Neural cell (in vitro differentiated cells): ENCODE measurements at regions not wholly inside any gene's neighbourhood (a gene's known extent, or its start where the extent isn't known, plus 50 kb on each side); places are given as distances from the start of the nearest gene placed in this dataset.

Source experiments
- H2AFZ ChIP-seq: fragments of 200-600, 300-800 bp; sonication (generic), shearing (Covaris generic); 2 replicates; pipeline ENCODE4 v1.6.0; 2014; ENCODE audit warnings: low read depth, mild to moderate bottlenecking, antibody characterized with exemption, low read length, moderate library complexity
- H3F3A ChIP-seq: fragments of 200-600 bp; shearing (Covaris generic); 2 replicates; pipeline ENCODE4 v1.6.1; 2016; ENCODE audit warnings: mild to moderate bottlenecking, moderate library complexity, mixed read lengths, antibody characterized with exemption, low read length; ENCODE audit not compliant: insufficient read depth, poor library complexity, severe bottlenecking
- H3K27ac ChIP-seq: fragments of 200-600, 300-800 bp; sonication (generic), shearing (Covaris generic); 2 replicates; pipeline ENCODE4 v1.5.1; 2014; ENCODE audit warnings: mild to moderate bottlenecking, low read length, moderate library complexity
- H3K27me3 ChIP-seq: fragments of 300-800, 200-600 bp; sonication (generic), shearing (Covaris generic); 2 replicates; pipeline ENCODE4 v1.6.0; 2014; ENCODE audit warnings: mild to moderate bottlenecking, low read depth, low read length, moderate library complexity; ENCODE audit not compliant: insufficient read depth
- H3K36me3 ChIP-seq: fragments of 300-800, 200-600 bp; sonication (generic), shearing (Covaris generic); 2 replicates; pipeline ENCODE4 v1.5.1; 2014; ENCODE audit warnings: mild to moderate bottlenecking, antibody characterized with exemption, low read length, moderate library complexity; ENCODE audit not compliant: insufficient read depth
- H3K4me2 ChIP-seq: fragments of 300-800, 200-600 bp; sonication (generic), shearing (Covaris generic); 2 replicates; pipeline ENCODE4 v1.6.0; 2014; ENCODE audit warnings: mild to moderate bottlenecking, low read length
- H3K4me3 ChIP-seq: fragments of 300-800, 200-600 bp; sonication (generic), shearing (Covaris generic); 2 replicates; pipeline ENCODE4 v1.5.1; 2014; ENCODE audit warnings: mild to moderate bottlenecking, low read length, moderate library complexity
- H3K79me2 ChIP-seq: fragments of 200-600 bp; shearing (Covaris generic); replicated peaks from 2 replicates; pipeline ENCODE4 v1.6.0; 2014; ENCODE audit warnings: mild to moderate bottlenecking, low read length, moderate library complexity; ENCODE audit not compliant: insufficient read depth
- H3K9ac ChIP-seq: fragments of 300-800, 200-600 bp; sonication (generic), shearing (Covaris generic); 2 replicates; pipeline ENCODE4 v1.6.1; 2016; ENCODE audit warnings: mild to moderate bottlenecking, low read length, mixed read lengths
- H3K9me2 ChIP-seq: fragments of 200-600 bp; shearing (Covaris generic); 2 replicates; pipeline ENCODE4 v1.6.1; 2016; ENCODE audit warnings: mild to moderate bottlenecking, low read length, mixed read lengths; ENCODE audit not compliant: insufficient read depth
- H3K9me3 ChIP-seq: fragments of 200-600, 300-800 bp; sonication (generic), shearing (Covaris generic); 2 replicates; pipeline ENCODE4 v1.6.1; 2016; ENCODE audit warnings: mild to moderate bottlenecking, mixed run types, low read length, moderate library complexity, mixed read lengths
- H4K20me1 ChIP-seq: fragments of 200-600 bp; shearing (Covaris generic); 2 replicates; pipeline ENCODE4 v1.6.1; 2016; ENCODE audit warnings: mild to moderate bottlenecking, mixed run types; ENCODE audit not compliant: insufficient read depth
- CTCF ChIP-seq: fragments of 450-650 bp; IDR thresholded peaks from 2 replicates; pipeline ENCODE4 v1.5.1; 2014; ENCODE audit warnings: antibody characterized with exemption, mild to moderate bottlenecking, moderate library complexity; ENCODE audit not compliant: poor library complexity, severe bottlenecking
- EP300 ChIP-seq: fragments of 450-650 bp; conservative IDR thresholded peaks from 2 replicates; pipeline ENCODE4 v1.6.1; 2014; ENCODE audit warnings: antibody characterized with exemption, mild to moderate bottlenecking, moderate library complexity; ENCODE audit not compliant: poor library complexity, severe bottlenecking
- EZH2 ChIP-seq: fragments of 200-600, 300-800 bp; shearing (Covaris generic), sonication (generic); IDR thresholded peaks from 2 replicates; pipeline ENCODE4 v1.6.1; 2014; ENCODE audit warnings: antibody characterized with exemption, low read length, borderline replicate concordance, mild to moderate bottlenecking; ENCODE audit not compliant: insufficient read depth, poor library complexity, severe bottlenecking
- MXI1 ChIP-seq: fragments of 450-650 bp; conservative IDR thresholded peaks from 2 replicates; pipeline ENCODE4 v1.6.1; 2014; ENCODE audit warnings: antibody characterized with exemption, mild to moderate bottlenecking; ENCODE audit not compliant: poor library complexity, severe bottlenecking
- POLR2AphosphoS5 ChIP-seq: IDR thresholded peaks from 2 replicates; pipeline ENCODE4 v1.6.1; 2012
- RAD21 ChIP-seq: fragments of 450-650 bp; conservative IDR thresholded peaks from 2 replicates; pipeline ENCODE4 v1.6.1; 2014; ENCODE audit warnings: antibody characterized with exemption, mild to moderate bottlenecking, moderate library complexity
- REST ChIP-seq: IDR thresholded peaks from 2 replicates; pipeline ENCODE4 v1.6.1; 2012; ENCODE audit warnings: borderline replicate concordance
- SMC3 ChIP-seq: fragments of 450-650 bp; conservative IDR thresholded peaks from 2 replicates; pipeline ENCODE4 v1.6.1; 2014; ENCODE audit warnings: antibody characterized with exemption, mild to moderate bottlenecking, moderate library complexity; ENCODE audit not compliant: poor library complexity
- TAF1 ChIP-seq: IDR thresholded peaks from 2 replicates; pipeline ENCODE4 v1.6.1; 2012; ENCODE audit warnings: low read depth

- no peaks in the 10 kb centered on the region for H3K9me2 ChIP-seq
- TF ChIP-seq EZH2 (no peak), CTCF (no peak), SMC3 (no peak), MXI1 (no peak), RAD21 (no peak)
- no peak overlapping the region for H3K27ac ChIP-seq
- no peaks in the 10 kb centered on the region for H3K79me2 ChIP-seq
- no peak overlapping the region for H2AFZ ChIP-seq
- H4K20me1 ChIP-seq = no peaks in the 10 kb centered on the region
- no peaks in the 10 kb centered on the region for H3K36me3 ChIP-seq
- no peak overlapping the region for H3K4me2 ChIP-seq
- H3K27me3 ChIP-seq = no peaks in the 10 kb centered on the region
- no peaks in the 10 kb centered on the region for H3F3A ChIP-seq
- no peaks in the 10 kb centered on the region for H3K9me3 ChIP-seq
- H3K9ac ChIP-seq = no peak overlapping the region
- H3K4me3 ChIP-seq = no peak overlapping the region
Observed at GRCh38 chr1:9473032-9473807, 66.0 kb upstream of the SLC25A33 start.

- H3K27me3 ChIP-seq = no peaks in the 10 kb centered on the region
- no peak overlapping the region for H3K4me2 ChIP-seq
- H3K27ac ChIP-seq = no peak overlapping the region
- H3K9ac ChIP-seq = no peak overlapping the region
- H3K9me2 ChIP-seq = no peaks in the 10 kb centered on the region
- no peaks in the 10 kb centered on the region for H3K79me2 ChIP-seq
- no peak for TF ChIP-seq CTCF
- no peak for TF ChIP-seq POLR2AphosphoS5
- no peak for TF ChIP-seq SMC3
- H3F3A ChIP-seq = no peaks in the 10 kb centered on the region
- no peaks in the 10 kb centered on the region for H3K36me3 ChIP-seq
- no peak overlapping the region for H2AFZ ChIP-seq
- H4K20me1 ChIP-seq = no peaks in the 10 kb centered on the region
- no peak overlapping the region for H3K4me3 ChIP-seq
- no peaks in the 10 kb centered on the region for H3K9me3 ChIP-seq
Observed at GRCh38 chr1:9475061-9475627, 64.1 kb upstream of the SLC25A33 start.

- no peak overlapping the region for H3K4me2 ChIP-seq
- H4K20me1 ChIP-seq = no peaks in the 10 kb centered on the region
- H3K79me2 ChIP-seq = no peaks in the 10 kb centered on the region
- H2AFZ ChIP-seq = no peak overlapping the region
- no peak overlapping the region for H3K27ac ChIP-seq
- no peak for TF ChIP-seq REST
- TF ChIP-seq MXI1 = no peak
- TF ChIP-seq RAD21 = no peak
- no peak for TF ChIP-seq SMC3
- no peak for TF ChIP-seq EP300
- no peak for TF ChIP-seq POLR2AphosphoS5
- no peak for TF ChIP-seq EZH2
- TF ChIP-seq TAF1 = no peak
- TF ChIP-seq CTCF = no peak
- no peak overlapping the region for H3K9ac ChIP-seq
- no peak overlapping the region for H3K4me3 ChIP-seq
- no peaks in the 10 kb centered on the region for H3K9me2 ChIP-seq
- H3K27me3 ChIP-seq = no peaks in the 10 kb centered on the region
- H3K36me3 ChIP-seq = no peaks in the 10 kb centered on the region
- H3K9me3 ChIP-seq = no peaks in the 10 kb centered on the region
- H3F3A ChIP-seq = no peaks in the 10 kb centered on the region
Observed at GRCh38 chr1:9476790-9477463, 62.3 kb upstream of the SLC25A33 start.
